Omental fat pad (tissue), 3 donors: ENCODE measurements at regions not wholly inside any gene's neighbourhood (a gene's known extent, or its start where the extent isn't known, plus 50 kb on each side); places are given as distances from the start of the nearest gene placed in this dataset.

Experiments
- ATAC-seq: fragments of 150-250 bp; one replicate; pipeline ENCODE4 v1.9.1; 2016; ENCODE audit warnings: mild to moderate bottlenecking, moderate library complexity; ENCODE audit not compliant: low FRiP score
- DNase-seq: peaks from one replicate; pipeline ENCODE4 v3.0.0-alpha.2; 2019; ENCODE audit warnings: low spot score
- TF ChIP-seq, protein P1 (sequence below), 3 donors: fragments of 450-650 bp; IDR thresholded peaks; one replicate each; pipeline ENCODE4 v1.5.1; 2016 to 2017; ENCODE audit warnings: antibody characterized with exemption in 3 of 3, mild to moderate bottlenecking in 3 of 3, moderate library complexity in 2 of 3

DNA sequence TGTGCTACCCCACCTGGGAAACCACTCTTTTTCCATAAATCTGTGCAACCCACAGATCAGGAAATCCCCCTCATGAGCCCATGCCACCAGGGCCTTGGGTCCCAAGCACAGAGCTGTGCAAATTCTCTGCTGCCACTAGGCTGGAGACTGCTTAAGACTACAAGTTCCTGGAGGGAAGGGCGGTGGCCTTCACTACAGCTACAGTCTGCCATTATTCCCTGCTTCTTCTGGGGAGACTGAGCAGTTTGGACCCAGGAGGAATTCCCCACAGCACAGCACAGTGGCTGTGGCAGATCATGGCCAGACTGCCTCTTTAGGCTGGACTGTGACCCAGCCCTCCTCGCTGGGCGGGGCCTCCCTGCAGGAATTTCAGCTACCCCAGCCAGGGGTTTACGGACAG, 89.7 kb upstream of the GRB10 start:
- TF ChIP-seq, protein P1, sequence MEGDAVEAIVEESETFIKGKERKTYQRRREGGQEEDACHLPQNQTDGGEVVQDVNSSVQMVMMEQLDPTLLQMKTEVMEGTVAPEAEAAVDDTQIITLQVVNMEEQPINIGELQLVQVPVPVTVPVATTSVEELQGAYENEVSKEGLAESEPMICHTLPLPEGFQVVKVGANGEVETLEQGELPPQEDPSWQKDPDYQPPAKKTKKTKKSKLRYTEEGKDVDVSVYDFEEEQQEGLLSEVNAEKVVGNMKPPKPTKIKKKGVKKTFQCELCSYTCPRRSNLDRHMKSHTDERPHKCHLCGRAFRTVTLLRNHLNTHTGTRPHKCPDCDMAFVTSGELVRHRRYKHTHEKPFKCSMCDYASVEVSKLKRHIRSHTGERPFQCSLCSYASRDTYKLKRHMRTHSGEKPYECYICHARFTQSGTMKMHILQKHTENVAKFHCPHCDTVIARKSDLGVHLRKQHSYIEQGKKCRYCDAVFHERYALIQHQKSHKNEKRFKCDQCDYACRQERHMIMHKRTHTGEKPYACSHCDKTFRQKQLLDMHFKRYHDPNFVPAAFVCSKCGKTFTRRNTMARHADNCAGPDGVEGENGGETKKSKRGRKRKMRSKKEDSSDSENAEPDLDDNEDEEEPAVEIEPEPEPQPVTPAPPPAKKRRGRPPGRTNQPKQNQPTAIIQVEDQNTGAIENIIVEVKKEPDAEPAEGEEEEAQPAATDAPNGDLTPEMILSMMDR (IDR thresholded peaks at IDR 0.05) = no peak
- DNase-seq (no peak), ATAC-seq (no peak)

- TF ChIP-seq, protein P1 (IDR thresholded peaks at IDR 0.05) = no peak
- ATAC-seq (peak; percentile 51), DNase-seq (no peak)
Observed at GRCh38 chr7:50869108-50869725, 86.5 kb upstream of the GRB10 start.

GRCh38 chr7:50868426-50869100, 85.9 kb upstream of the GRB10 start:
- ATAC-seq (no peak), DNase-seq (no peak)
- TF ChIP-seq, protein P1 (IDR thresholded peaks at IDR 0.05) = no peak

DNA sequence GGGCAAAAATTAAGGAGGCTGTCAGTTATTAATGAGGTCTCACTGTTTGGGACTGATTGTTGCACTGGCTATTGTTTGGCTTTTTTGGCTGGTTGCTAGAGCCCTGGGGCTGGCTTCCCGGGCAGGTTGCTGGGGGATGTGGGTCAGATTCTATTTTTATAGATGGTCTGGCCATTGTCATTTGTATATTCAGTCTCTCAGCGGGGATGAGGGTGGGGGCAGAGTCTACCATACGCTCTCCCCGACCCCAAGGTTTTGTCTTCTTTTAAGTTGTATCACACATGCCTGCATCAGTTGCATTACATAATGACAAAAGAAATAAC, 84.3 kb upstream of the GRB10 start:
- no peak for DNase-seq
- ATAC-seq = no peak
- TF ChIP-seq, protein P1 (IDR thresholded peaks at IDR 0.05) = no peak

DNA sequence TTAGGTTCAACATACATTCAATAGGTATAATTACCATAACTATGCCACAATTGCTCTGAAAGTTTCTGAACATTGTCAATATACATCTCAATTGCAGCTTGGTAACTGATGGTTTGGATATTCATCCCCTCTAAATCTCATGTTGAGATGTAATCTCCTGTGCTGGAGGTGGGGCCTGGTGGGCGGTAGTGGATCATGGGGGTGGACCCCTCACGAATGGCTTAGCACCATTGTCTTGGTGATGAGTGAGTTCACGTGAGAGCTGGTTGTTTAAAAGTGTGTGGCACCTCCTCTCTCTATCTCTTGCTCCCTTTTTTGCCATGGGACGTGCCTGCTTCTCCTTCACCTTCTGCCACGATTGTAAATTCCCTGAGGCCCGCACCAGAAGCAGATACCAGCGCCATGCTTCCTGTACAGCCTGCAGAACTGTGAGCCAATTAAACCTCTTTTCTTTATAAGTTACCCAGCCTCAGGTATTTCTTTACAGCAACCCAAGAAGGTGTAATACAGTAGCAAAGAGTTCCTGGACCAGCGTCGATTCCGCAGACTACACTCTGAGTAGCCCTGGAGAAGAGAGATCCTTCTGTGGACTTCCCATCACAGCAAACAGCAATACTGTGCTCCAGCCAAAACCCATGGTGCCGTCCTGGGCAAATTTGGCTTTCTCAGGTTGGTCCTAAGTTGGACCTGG, 83.8 kb upstream of the GRB10 start:
- ATAC-seq (no peak), DNase-seq (no peak)

GRCh38 chr7:50865450-50865849, 82.8 kb upstream of the GRB10 start:
- ATAC-seq = no peak
- DNase-seq = no peak
- TF ChIP-seq, protein P1 (IDR thresholded peaks at IDR 0.05) = no peak

More for the DNA sequence above, 83.8 kb upstream of the GRB10 start:
- TF ChIP-seq, protein P1 (IDR thresholded peaks at IDR 0.05) = no peak
